ENCODE measurements at regions not wholly inside any gene's neighbourhood (a gene's known extent, or its start where the extent isn't known, plus 50 kb on each side); places are given as distances from the start of the nearest gene placed in this dataset.

- no peak for DNase-seq
Observed at GRCh38 chr2:120428748-120429147, 82.8 kb downstream of the INHBB start.

GRCh38 chr2:120429586-120430500, 83.9 kb downstream of the INHBB start:
- no peak for DNase-seq

DNA sequence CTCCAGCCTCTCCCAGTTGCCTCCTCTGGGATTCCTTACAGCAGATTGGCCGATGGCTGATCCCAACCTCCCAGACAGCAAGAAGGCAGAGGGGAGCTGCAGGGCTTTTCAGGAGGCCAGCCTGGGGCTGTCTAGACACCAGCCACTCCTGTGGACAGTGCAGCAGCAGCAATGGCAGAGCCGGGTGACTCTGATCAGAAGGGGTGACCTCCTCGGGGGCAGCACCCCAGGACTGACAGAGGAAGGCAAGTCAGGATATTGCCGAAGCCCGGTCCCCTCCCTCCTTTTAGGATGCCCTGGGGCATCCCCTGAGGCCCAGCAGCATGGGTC, 84.5 kb downstream of the INHBB start:
- DNase-seq: no peak

DNA sequence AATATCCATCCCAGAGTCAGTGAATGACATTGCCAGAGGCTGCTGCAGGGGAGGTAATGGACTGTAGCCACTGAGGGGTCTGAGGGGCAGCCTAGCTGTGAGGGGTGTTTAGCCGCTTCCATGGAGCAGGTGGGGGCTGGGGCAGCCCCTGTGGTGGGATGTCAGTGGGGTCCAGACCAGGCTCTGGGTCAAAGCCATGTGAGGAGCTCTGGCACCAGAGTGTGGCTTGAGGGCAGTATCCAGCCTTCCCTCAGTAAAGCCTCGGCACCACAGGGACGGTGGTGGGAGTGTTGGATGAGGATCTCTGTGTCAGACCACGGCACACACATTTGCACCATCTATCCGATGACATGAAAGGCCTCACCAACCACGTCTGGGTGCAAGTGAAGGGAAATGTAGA, 85.0 kb downstream of the INHBB start:
- DNase-seq: no peak

- DNase-seq: no peak
Observed at GRCh38 chr2:120431386-120432292, 85.7 kb downstream of the INHBB start.

DNA sequence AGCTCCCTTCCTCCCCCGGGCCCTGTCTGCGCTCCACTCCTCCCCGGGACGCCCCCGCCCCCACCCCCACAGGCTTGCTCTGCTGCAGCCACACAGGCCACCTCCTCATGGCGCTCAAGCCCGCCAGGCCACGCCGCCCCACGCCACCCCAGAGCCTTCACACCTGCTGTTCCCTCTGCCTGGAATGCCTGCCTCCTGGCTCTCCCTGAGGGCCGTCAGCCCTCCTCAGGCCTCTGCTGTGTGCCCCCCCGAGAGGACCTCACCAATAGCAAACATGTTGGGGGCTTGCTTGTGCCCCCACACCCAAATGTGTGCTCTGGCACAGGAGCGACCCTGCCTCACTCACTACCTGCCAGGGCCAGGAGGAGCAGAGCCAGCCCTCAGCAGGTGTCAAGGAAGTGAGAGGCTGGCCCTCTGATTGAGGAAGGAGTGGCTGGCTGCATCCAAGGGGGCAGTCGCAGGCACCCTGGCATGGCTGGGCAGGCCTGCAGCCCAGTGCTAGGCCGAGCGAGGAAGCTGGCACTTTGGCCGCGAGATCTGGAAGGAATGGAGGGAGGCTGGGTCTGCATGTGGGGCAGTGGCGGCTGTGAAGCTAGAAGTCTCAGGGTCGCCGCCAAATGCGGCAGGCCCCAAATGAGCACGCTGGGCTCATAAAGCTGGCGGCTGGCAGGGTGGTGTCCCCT, 86.5 kb downstream of the INHBB start:
- DNase-seq: no peak

- no peak for DNase-seq
Observed at GRCh38 chr2:120432976-120433815, 87.3 kb downstream of the INHBB start.

DNA sequence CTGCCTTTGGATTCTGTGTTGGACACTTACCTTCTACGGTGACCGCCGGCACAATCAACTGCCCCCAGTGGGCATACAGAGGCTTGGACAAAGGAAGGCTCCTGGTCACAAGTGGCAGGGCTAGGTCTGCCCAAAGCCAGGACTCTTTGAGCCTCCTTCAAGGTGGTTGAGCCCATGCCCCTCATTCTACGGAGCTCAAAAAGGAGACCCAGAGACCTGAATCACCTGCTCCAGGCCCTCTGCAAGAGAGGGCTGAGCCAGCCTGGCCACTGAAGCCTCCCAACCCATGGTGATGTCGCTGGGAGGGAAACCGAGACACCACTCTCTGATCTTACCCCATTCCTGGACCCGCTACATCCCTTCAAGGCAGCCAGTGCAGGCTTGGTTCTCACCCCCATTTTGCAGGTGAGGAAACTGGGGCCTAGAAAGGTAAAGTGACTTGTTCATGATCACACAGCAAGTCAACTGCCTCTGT, 87.9 kb downstream of the INHBB start:
- DNase-seq: no peak

DNA sequence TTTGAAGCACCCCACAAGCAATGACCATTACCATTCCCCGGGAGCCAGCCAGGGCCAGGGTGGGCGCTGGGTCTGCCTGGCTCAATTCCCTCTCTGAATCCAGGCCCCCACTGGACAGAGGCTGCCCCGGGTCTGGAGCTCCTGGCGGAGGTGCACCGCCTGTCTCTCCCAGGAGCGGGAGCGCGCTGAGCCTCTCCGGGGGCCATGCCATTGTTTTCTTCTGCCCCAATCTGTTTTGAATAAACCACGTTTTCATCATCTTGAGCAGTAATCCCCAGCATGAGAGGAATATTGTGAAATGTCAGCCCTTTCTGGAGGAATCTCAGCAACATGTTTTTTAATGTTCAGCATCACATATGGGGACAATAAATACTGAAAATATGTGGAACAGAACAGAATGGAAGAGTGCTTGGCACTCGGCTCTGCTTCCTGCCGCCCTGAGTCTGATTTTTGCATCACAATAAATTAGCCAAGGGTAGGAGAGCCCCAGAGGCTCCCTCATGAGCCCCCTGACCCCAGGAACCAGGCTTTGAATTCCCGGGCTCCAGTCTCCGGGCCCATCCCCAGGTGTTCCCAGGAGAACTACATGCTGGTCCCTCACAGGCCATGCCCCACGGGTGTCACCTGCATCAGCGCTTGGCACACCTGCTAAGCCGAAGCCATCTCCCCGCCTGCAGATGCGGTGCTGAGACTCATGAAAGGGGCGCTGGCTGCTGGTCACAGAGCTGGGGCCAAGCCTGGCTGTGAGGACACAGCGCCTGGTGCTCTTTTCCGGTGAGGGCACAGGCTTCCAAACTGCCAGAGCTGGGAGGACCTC, 88.8 kb downstream of the INHBB start:
- no peak for DNase-seq

DNA sequence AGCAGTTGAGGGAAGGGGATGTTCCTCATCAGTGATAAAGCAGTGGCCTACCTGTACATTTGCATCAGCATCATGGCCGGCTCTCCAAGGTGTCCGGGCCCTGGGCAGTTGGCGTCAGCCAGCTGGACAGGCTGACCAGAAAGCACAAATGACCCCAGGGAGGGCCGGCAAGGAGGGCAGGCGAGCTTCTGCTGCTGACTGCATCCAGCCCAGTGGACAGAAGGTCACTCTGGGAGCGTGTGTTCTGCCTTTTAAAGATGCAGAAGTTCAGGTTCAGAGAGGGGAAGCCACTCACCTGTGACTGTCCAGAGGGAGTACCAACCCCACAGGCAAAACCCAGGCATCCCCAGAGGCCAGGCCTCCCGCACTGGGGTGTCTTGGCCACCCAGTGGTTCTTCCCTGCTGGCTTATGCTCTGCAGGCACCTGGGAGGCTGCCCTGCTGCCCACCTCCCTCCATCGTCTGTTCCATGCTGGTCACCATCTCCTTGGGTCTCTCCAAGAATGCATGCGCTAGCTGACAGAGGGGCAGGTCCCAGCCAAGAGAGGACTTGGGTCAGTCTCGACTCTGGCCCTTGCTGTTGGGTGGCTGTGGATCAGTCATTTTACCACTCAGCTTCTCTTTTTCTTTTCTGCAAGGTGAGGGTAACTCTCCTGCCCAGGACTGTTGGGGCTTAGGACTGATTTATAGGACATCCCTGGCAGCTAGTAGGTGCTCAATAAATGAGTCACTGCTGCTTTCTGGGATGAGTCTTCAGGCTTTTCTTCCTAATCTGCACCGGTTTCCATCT, 89.9 kb downstream of the INHBB start:
- no peak for DNase-seq

DNA sequence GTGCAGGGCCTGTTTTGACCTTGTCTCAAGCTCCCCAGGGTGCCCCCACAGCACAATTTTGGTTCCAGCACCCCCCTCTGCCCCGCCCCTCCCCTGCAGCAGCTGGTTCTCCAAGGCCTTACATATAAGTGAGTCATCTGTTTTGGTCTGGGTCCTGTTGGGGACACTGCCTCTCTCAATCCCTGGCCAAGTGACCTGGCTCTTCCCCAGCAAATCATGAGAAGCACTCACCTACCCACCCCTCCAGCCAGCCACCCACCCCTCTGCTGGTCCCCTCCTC, 90.5 kb downstream of the INHBB start:
- DNase-seq: no peak

GRCh38 chr2:120436885-120437603, 91.1 kb downstream of the INHBB start:
- no peak for DNase-seq

DNA sequence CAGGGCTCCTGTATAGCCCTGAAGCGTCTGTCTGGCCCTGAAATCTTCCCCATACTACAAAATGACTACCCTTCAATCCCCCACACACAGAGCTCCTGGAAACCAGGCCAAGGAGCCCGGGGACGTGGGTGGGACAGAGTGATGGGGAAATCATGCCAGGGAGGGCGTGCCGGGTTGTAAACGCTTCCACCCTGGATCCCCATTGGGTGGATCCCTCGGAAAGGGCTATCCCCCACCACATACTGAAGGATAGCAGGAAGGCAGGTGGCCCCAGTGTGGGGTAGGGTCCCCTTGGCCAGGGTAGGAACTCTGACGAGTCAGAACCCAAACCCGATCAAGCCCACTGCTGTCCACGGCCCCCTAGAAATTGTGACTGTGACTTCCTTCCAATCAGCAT, 91.7 kb downstream of the INHBB start:
- DNase-seq: no peak

DNA sequence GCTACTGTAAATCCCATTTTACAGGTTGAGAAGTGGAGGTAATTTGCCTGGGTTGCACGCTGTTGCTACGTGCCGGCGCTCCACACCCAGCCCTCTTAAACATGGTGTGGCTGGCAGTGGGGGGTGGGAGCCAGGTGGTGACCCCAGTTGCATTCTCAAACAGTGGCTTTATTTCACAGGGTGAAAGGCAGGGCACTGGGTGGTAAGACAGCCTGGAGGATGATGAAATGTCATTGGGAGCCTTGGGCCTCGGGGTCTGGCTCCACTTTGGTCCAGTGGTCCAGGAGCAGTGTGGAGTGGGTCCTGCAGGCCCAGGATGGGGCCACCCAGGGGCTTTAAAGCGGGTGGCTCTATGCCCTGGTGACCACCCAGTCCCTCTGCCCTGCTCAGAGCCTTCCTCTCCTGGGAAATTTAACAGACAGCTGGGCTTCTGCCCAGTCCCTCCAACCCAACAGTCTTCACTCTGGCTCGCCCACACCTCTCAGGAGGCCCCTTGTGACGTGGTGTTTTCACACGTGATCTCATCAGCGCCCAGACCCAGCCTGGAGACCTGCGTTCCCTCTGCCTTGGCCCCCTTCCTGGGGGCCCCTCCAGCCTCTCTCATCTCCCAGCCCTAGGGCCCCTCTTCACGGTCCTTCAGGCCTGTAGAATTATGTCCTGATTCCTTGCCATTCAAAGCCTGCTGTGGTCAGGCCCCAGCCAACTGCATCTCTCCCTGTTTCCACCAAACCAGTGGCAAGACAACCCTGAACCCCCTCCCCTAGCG, 92.5 kb downstream of the INHBB start:
- no peak for DNase-seq

- DNase-seq: no peak
Observed at GRCh38 chr2:120439067-120439368, 93.1 kb downstream of the INHBB start.

DNA sequence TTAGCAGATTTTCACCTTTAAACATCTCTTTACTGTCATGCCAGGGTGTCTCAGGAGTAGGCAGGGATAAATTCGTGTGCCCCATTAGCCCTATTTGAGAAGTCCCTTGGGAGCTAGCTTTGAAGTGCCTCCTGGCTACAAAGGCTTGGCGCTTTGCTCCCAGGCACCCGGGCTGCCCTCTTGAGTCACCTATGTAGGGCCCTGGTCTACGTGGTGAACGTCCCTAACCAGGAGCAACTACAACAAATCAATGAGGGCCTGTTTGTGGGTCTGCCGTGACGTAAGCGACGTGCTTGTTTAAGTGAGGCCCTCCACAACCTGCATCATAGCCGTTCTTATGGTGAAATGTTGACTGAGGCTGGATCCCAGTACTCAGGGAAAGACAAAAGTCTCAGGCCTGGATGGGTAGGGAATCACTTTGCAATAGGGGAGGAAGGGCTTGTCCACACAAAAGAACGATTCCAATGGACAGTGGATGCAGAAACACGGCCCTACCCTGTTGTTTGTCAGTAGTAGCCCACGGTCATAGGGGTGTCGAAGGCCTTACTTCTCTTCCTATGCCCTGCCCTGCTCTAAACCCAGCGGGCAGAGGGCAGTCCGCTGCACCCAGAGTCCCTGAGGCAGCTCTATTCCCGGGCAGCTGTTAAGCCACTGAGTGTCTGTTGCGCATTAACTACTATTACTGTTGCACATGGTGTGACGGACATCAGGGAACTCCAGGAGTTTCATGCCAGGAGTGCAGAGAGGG, 93.9 kb downstream of the INHBB start:
- no peak for DNase-seq

GRCh38 chr2:120440521-120441350, 94.8 kb downstream of the INHBB start:
- DNase-seq: no peak

DNA sequence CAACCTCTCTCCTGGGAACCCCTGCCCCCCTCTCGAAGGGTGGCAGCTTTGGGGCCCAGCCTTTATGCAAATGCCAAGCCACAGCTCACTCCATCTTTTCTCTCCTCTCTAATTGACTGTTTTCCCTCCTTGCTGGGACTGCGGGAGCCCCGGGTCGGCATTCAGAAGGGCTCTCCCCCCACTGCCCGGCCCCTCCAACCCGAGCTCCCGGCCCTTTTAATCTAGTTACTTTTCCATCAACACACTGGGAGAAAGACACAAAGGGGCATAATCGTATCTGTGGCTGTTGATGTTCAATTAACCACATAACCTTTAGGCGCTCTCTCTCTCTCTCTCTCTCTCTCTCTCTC, 95.4 kb downstream of the INHBB start:
- no peak for DNase-seq
